Non-pigmented ciliary epithelial cell (primary cell): ENCODE measurements at regions not wholly inside any gene's neighbourhood (a gene's known extent, or its start where the extent isn't known, plus 50 kb on each side); places are given as distances from the start of the nearest gene placed in this dataset.
A peak's percentile ranks its signal among the peaks of the same experiment; 100 is the strongest.

Experiments used
- DNase-seq: peaks from one replicate; pipeline ENCODE4 v3.0.0-alpha.2; 2010; ENCODE audit warnings: low read depth

DNA sequence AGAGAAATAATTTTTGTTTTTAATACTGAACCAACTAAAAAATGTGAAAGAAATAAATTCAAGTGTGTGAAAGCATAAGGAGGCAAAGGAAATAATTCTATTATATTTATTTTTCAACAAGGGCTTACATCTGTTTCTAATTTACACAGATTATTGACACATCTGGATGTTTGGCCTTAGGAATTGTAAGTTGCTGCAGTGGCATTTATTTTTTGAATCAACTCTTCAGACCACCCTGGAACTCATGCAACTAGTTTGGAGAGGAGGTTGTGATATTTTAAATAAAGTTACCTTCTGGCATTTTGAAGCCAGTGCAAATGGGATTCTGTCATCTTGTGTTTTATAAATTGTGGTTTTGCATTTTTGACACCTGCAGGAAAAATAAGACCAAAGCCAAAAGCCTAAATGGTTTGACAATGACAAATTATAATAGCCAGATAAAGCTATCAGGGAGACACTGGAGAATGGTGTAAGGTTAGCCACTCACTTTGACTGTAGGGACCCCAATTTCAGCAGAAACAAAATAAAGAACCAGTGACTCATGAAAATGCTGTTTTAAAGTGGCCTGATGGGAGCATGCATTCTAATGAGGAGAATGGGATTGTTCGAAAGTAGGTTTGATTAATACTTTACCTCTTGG is 192.9 kb downstream of the KLF5 start:
- DNase-seq: no peak

DNA sequence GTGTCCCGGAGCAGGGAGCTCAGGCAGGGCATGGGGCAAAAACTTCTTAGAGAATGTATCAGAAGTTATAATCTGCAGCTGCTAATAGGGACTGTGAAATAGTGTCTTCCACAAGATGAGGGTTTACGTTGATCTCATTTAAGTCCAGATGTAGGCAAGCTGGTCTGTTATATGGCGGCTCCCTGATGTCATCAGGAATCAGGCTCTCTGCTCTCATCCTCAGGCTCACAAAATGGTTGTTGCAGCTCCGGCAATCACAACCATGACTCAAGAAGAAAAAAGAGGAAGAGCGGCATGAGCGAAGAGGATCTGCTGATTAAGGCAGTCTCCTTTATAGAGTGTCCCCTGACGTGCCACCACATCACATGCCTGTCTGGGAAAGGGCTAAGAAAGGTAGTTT is 191.3 kb downstream of the KLF5 start:
- no peak for DNase-seq

DNA sequence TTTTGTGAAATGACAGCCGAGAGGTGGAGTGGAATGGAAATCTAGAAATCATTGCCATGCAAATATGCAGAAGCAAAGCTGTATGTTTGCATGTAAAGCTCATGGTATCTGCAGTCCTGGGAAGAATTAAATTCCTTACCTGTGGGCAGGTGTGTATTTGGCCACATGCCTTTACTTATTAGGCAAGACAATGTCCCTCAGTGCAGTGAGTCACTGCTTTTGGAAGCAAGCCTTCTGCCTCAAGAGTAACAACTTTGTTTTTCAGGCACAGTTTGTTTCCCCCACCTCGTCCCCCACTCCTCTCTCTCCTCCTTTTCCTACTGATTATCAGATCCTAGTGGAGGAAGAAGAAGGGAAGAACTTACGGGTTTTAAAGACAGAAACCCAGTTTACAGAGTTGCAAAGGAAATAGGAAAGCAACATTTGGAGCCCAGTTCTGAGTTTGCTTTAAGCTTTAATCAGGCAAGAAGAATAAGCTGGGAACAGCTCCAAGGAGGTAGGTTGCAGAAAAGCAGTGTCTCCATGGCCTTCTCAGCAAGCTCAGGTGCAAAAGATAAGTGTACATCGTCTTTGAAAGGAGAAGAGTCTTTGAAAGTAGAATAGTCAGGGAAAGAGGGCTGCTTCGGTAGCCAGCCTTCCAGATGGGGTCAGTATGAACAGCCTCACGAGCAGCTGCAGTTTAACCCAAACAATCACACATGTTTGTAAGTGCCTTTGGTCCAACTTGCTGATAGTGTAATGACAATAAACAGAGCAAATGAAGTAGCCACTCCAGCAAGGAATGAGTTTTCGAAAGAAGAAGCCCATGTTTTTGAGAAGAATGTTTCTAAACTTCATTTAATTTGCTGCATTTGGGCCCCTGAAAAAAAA is 190.1 kb downstream of the KLF5 start:
- DNase-seq: no peak

DNA sequence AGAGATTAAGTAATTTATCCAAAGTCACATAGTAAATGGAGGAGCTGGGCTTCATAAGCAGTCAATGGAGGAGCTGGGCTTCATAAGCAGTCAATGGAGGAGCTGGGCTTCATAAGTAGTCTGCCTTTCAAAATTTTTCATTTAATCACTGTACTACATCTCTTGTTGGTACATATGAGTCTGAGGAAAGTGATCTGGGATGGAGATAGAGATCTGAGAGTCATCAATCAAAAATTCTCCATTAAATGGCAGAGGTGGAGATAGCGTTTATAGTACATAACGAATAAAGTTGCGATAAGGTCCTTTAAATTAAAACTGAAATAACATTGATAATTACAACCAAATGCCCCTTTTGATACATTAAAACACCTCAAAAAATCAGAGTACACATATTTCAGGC is 189.3 kb downstream of the KLF5 start:
- DNase-seq: no peak

DNA sequence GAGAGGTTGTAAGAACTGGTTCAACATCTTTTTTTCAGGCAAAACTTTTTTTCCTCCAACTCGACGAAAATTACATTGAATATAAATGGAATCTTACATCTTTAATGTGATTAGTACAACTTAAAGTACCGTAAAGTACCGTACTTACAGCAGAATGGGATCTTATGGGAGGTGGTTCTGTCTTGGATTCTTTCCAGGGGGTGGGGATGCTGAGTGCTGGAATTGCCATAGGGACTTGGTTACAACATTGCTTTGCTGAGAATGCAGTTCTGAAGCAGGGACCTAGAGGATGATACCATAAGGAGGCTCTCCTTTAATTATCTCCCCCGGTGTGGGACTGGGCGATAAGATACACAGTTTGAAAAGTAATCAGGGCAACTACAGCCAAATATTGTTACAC is 186.4 kb downstream of the KLF5 start:
- no peak for DNase-seq

DNA sequence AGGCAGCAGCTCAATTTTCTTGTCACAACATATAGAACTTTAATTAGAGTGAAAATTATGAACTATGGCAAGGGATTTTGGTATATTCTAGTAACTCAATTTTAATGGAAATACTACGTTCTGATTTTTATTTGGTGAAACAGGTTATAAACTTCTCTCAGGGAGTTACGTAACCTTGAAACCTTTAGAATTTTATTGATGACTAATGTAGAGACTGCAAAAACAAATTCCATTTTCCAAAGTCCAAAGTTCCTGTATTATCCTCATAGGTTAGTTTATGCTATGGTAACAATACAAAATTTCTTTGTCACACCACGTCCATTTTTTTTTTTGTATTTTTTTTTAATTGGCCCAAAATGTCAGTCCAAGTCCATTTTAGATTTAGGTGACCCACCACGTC is 185.7 kb downstream of the KLF5 start:
- DNase-seq: no peak

DNA sequence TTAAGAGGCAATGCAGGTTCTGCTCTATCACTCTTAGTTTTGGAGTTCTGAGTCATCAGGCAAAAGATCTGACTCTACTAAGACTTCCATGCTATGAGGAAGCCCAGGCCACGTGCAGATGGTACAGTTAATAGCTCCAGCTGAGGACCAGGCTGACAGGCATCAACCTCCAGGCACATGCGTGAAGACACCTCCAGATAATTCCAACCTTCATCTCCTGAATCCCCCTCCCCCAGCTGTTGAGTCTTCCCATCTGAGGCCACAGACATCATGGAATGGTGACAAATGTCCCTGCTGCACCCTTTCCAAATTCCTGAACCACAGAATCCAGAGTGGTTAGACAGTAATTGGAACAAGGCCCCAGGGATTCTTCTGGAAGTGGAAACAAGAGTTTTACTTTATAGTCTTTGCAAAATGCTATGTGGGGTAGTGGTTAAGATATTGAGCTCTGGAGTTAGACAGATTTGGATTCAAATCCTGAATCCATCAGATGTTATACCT is 183.8 kb downstream of the KLF5 start:
- DNase-seq: no peak

DNA sequence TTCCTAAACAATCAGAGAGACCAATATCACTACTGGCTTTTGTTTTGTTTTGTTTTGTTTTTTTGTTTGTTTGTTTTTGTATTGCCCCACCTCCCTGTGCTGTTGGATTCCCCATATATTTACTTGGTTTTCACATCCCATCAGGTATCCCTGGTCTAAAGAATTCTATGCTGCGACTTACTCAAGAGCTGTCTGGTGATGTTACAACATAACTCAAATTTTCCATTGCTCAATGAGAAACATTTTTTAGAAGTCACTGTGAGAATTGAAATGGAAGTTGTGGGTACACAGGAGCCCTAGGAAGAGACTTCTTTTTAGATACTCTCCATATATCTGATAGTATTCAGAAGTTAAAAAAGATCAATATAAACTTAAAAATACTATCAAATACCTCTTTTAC is 181.4 kb downstream of the KLF5 start:
- DNase-seq: no peak

DNA sequence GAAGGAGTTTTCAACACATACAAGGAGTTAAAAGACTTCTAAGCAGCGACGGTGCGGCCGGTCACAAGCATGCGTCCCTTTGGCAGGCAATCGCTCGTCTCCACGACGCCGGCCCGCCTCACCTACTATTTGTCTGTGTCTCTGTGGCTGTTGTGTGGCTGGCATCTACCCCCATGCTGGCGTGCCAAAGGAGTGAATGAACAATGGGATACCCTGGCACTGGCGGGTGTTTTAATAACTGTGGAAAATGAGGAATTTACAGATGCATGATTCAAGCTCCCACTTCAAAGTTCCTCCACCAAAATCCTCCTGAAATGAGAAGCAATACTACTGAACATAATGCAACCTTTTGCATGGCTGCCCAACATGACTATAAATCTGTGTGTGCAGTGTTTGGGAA is 176.6 kb downstream of the KLF5 start:
- DNase-seq: no peak

DNA sequence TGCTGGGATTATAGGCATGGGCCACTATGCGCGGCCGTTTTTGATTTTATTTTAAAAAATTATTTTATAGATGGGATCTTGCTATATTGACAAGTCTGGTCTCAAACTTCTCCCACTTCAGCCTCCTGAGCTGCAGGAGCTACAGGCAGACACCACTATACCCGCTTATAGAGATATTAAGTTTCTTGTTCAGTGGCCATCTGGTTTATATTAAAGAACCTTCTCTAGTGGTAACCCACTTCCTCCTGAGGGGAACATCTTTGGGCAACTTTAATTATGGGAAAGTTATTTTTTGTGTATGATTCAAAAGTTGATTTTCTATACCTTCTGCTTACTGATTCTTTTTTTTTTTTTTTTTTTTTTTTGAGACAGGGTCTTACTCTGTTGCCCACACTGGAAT is 172.7 kb downstream of the KLF5 start:
- DNase-seq: no peak

DNA sequence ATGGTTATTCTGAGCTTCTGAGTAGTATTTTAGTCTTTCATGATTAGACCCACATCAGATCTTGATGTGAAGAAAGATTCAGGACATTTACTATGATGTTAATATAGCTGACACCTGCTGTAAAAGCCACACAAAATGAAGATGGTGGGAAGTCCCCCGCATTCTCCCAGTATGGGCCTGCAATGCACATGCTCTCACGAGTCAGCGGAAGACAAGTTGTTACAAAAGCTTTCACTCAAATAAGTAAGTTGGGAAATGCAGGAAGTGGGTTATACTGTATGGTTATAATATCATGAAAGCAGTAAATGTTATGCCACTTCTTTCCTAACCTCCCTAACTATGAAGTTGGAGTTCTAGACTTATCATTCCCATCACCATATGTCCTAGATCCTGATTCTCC is 171.9 kb downstream of the KLF5 start:
- DNase-seq: no peak

DNA sequence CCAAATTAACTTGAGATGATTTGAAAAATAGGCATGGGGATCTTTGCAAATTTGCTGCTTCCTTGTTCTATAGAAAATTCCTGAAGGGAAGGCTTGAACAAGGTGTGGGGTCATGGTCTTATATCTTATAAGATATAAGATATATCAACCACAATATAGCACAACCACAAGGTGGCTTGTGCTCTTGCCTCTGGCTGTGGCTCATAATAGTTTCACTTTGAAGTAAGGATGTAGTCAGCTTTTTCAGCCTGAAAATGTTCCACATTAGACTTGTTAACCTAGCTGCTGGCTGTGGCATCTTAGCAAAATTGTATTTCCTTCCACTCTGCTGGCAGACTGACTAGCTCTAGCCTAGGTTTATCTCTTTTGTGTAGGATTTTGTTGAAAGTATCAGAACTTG is 169.7 kb downstream of the KLF5 start:
- DNase-seq: no peak

DNA sequence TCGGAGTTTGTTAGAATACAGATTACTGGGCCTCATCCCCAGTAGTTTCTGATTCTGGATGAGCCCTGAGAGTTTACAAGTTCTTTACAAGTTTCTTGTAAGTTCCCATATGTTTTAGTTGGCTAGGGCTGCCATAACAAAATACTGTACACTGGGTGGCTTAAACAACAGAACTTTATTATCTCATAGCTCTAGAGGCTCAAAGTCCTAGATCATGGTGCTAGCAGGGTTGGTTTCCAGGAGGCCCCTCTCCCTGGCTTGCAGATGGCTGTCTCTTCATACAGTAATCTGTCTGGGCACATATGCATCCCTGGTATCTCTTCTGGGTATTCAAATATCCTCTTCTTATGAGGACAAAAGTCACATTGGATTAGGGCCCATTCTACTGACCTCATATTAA is 167.2 kb downstream of the KLF5 start:
- DNase-seq: no peak

DNA sequence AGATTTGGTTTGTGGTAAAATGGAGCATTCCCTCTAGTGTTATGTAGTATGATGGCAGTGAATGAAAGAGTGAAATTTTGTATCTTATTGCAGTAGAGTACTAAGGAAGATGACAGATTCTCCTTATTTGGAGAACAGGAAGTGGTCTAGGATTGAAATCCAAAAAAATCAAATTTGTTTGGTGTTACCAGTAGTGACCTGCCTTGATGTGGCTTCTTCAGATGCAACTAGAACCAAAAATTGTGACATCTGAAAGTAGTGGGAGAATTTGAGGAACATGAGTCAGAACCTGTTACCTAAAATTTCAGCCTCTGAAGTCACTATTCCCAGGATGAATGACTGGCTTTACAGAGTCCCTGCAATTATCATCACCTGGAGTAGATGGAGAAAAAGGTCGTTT is 165.9 kb downstream of the KLF5 start:
- DNase-seq: no peak

DNA sequence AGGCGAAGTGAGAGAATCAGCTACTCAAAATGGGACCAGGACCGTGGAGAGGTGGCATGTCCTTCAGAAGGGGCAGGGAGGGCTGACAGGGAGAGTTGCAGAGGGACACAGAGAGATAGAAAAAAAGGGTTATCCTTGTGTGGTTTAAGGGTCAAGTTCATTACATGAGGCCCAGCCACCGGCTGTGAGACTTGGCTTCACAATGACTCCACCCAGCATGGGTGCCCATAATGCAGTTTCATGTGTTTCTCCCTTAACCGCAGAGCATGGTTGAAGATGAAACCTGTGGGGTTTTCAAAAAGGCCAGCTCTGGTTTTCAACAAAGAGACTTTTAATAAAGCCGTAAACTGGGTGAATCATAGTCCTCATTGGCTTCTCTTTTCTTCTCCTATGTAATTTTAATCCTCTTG is 164.6 kb downstream of the KLF5 start:
- no peak for DNase-seq

DNA sequence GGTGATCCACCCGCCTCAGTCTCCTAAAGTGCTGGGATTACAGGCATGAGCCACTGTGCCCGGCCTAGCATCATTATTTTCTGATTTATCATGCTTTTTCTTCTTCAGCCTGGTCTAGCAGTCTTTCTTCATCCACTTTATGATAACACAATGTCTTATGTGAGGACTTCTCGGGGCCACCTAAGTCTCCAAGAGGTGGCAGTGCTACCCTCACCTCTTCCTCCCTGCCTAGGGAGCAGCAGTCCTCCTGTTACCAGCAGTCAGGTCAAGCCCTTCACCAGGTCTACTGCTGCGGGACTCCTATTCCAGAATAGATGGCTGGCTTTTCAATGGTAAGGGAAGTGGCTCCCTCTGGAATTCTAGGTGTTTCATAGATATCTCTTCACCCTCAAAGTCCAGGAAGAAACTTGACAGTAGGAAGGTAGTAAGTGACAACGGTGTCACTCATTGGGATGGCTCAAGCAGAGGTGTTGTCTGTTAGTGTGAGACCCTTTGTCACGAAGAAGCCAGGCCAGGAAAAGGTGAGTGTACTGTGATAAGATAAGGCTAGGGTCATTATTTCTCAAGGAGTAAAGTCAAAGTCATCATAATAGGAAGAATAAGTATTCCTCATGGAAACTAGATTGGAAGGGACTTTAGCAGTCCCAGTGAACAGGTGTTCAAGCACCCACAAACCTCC is 164.0 kb downstream of the KLF5 start:
- DNase-seq: no peak

DNA sequence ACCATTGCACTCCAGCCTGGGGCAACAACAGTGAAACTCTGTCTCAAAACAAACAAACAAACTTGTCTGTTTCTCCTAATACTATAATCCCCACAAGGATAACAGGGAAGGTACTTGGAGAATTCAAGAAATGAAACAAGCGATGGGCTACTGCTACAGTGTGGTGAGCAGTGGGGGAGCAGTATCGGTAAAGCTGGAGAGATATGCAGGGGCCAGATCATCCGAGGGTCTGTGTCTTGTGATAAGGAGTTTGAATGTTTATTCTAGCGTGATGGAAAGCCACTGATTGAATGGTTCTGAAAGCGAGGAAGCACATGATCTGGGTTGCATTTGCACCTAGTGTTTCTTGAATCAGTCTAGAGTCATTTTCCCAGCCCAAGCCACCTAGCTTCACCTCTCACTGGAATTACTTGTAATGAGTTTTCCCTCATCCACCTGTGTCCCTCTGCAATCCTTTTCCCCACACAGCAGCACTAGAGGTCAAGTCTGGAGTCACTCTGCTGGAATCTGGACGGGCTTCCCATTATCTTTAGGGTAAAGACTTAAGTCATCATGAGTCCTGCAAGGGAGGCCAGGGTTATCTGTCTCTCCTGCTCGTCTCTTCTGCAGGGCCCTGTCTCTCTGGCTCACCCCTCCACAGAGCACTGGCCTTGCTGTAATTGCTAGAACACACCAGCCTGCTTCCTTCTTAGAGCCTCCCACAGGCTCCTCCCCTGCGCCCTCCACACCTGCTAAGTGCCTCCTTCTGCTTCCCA is 162.3 kb downstream of the KLF5 start:
- no peak for DNase-seq

DNA sequence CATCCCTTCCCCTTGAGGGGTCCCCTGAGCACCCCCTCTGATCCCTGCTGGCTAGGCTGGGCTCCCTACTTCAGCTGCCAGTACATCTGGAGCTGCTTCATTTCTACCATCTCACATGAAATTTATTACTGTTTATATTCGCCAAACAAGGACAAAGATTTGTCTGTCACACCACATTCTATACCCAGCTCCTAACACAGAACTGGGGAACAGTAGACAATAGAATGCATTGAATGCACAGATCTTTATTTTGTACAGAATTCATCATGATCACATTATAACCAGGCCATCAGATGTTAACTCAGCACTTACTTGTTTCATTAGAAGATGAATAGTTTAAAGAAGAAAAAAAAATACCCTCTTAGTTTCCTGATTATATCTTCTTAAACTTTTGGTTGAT is 159.4 kb downstream of the KLF5 start:
- DNase-seq: no peak

DNA sequence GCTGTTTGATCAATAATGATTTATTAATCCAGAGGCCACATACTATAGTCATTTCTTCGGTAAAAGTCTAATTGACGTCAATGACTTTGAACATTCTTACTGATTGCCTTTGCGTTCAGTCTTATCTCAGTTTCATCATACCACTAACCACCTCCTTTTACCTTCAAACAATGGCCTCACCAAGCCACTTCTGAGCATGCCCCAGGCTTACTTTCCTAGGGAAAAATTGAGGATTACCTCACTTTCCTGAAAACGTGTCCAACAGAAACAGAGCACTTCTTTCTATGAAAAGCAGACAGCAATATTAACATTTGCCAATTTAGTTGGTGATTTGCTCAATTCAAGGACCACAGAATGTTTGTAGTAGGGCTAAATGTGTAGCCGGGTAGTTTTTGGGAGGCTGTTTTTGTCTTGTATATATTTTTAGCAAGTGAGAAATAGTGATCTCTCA is 157.6 kb downstream of the KLF5 start:
- no peak for DNase-seq

DNA sequence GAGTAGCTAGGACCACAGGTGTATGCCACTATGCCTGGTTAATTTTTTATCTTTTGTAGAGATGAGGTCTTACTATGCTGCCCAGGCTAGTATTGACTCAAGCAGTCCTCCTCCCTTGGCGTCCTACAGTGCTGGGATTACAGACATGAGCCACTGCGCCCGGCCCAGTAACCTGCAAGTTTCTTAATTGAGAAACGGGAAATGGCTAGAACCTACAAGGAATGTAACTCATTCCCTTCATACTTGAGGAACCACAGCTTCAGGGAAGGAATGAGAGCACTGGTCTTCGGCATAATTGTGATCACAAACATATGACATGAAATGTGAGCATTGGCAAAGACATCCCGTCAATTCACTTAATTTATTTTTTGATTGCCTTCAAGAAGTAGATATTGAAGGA is 157.0 kb downstream of the KLF5 start:
- peak; percentile 65 for DNase-seq

DNA sequence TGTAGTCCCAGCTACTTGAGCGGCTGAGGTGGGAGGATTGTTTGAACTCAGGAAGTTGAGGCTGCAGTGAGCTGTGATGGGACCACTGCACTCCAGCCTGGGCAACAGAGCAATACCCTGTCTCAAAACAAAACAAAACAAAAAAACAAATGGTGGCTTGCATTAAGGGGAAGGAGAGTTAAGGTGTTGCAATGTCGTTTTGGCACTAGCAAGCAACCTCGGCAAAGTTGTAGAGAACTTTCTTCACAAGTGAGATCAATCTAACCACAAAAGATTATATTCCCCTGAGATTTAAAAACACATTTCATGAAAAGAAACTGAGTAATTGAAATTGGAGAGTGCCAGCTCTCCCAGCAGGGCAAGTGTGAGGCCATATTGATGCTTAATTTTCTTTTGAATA is 153.7 kb downstream of the KLF5 start:
- DNase-seq: no peak

DNA sequence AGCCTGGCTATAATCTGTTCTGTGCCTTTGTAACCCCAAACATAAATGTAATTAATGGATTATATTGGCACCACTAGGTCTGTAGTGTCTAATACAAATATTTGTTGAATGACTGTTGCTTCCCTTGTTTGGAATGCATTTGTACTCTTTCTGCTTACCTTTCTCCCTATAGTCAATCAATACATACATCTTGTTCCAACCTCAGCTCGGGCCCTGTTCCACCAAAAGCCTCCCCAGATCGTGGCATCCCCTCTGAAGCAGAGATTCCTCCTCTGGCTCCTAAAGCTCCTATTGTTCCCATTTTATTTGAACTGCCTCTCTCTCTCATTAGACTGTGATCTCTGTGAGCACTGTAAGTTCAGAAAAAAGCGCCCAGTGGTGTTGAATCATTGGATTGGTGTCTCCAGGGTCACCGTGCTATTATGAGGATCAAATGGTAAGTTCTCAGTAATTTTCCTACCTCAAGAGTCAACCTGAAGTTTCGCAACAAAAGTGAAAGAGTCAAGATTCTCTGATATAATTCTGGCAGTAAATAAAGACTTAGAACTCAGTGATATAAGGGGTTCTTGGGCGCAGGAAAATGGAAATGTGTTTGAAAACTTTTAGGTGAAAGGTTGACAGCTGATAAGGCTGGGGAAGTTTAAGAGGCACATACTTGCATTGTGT is 151.5 kb downstream of the KLF5 start:
- DNase-seq: no peak
